ENCODE measurements at regions not wholly inside any gene's neighbourhood (a gene's known extent, or its start where the extent isn't known, plus 50 kb on each side); places are given as distances from the start of the nearest gene placed in this dataset.
A peak's percentile ranks its signal among the peaks of the same experiment; 100 is the strongest.
"Not testable (repeated sequence)": the region's sequence is repeated elsewhere in the genome, so short reads cannot be mapped to it uniquely, and the experiment has no call there.

DNA sequence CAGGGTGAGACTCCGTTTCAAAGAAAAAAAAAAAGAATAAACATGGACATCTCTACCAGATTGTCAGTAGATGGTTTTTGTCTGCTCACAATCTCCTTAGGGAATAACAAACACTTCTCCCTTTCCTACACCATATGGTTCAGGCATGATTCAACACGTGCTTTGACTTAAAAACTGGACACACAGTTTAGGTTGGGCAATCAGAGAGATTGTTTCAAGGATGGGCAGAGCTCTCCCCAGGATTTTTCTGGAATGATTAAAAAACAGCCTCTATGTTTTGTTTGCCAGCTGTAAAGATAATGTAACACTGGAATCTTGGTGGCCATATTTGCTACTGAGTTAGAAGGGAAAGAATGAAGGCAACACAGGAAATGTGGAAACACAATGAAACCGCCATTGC, 150.1 kb upstream of the TSC22D1 start:
- H3K9ac ChIP-seq (ENCODE audit: low read length), result no peak overlapping the region
- H3K27me3 ChIP-seq (ENCODE audit: control insufficient read depth, insufficient read depth, low read length), result no peaks in the 10 kb centered on the region
- H3K36me3 ChIP-seq (ENCODE audit: control insufficient read depth, insufficient read depth, low read length), result no peaks in the 10 kb centered on the region
- H3K4me1 ChIP-seq (ENCODE audit: control insufficient read depth, insufficient read depth, low read length), result no peaks in the 10 kb centered on the region
- no peak overlapping the region for H3K4me3 ChIP-seq (ENCODE audit: low read depth, low read length)
- peaks cover 3% of the 10 kb centered on the region; the same call in 1 of the 2 replicates for H3K9me3 ChIP-seq (ENCODE audit: control insufficient read depth, insufficient read depth, low read depth, low read length)
- no peak overlapping the region for H3K27ac ChIP-seq (ENCODE audit: low read depth, low read length)

DNA sequence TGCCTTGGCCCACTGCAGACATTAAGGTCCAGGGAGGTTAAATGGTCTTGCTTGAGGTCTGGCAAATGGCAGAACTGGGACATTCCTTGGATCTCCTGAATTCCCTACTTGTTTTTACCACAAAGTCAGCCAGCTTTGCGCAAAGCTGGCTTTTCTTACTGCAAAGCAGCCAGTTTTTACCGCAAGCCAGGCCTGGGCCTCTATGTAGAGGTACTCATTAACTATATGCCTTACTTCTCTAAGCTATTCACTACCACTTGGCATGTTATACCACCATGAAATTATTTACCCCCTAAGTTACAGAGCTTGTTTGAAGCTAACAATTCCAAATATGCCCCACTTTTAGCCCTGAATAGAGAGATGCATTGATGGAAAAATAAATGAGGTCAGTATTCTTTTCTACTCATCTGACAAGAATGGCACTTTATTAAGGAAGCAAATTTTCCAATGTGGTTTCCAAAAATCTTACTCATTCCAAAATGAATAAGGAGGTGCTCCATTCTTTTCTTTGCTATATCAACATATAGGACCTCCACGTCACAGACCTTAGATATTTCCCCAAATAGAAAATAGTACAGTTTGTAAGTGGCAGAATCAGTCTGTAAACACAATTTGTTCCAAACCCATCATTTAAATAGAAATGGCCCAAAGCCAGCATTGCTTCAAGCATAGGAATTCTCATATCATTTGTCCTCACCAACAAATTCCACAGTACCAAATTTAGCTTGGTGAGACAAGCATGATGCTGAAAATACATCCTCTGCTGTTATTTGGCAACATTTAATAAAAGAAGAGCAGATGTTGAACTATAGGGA, 143.9 kb upstream of the TSC22D1 start:
- H3K9me3 ChIP-seq (ENCODE audit: control insufficient read depth, insufficient read depth, low read depth, low read length), result peaks cover 3% of the 10 kb centered on the region; the same call in 1 of the 2 replicates
- no peaks in the 10 kb centered on the region for H3K36me3 ChIP-seq (ENCODE audit: control insufficient read depth, insufficient read depth, low read length)
- no peaks in the 10 kb centered on the region for H3K4me1 ChIP-seq (ENCODE audit: control insufficient read depth, insufficient read depth, low read length)
- no peak overlapping the region for H3K4me3 ChIP-seq (ENCODE audit: low read depth, low read length)
- H3K9ac ChIP-seq (ENCODE audit: low read length), result no peak overlapping the region
- no peaks in the 10 kb centered on the region for H3K27me3 ChIP-seq (ENCODE audit: control insufficient read depth, insufficient read depth, low read length)
- H3K27ac ChIP-seq (ENCODE audit: low read depth, low read length), result no peak overlapping the region

DNA sequence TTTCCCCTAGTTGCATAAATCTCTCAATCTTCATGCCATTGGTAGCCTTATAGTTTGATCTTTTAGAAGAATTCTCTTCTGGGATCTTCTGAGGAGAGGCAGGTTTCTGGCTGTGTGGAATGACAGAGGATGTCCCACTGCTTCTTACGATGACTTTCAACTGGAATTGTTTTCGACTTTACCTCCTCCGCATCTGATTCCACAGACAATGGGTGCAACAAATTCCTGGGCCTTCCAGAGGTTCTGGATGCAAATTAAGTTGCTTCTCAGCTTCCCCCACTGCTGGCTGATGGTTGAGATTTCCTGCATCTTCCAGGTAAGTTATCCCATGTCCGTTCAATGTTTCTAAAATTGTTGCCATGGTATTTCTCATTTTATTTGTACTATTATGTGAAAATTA, 142.3 kb upstream of the TSC22D1 start:
- H3K36me3 ChIP-seq (ENCODE audit: control insufficient read depth, insufficient read depth, low read length), result no peaks in the 10 kb centered on the region
- H3K27ac ChIP-seq (ENCODE audit: low read depth, low read length), result no peak overlapping the region
- no peak overlapping the region for H3K4me3 ChIP-seq (ENCODE audit: low read depth, low read length)
- peaks cover 3% of the 10 kb centered on the region; the same call in 1 of the 2 replicates for H3K9me3 ChIP-seq (ENCODE audit: control insufficient read depth, insufficient read depth, low read depth, low read length)
- no peaks in the 10 kb centered on the region for H3K27me3 ChIP-seq (ENCODE audit: control insufficient read depth, insufficient read depth, low read length)
- H3K4me1 ChIP-seq (ENCODE audit: control insufficient read depth, insufficient read depth, low read length), result peaks cover 7% of the 10 kb centered on the region; the same call in 1 of the 2 replicates
- H3K9ac ChIP-seq (ENCODE audit: low read length), result no peak overlapping the region

- Histone ChIP-seq H3K4me1 (ENCODE audit: control insufficient read depth, insufficient read depth, low read length) (peaks cover 7% of the 10 kb centered on the region; the same call in 1 of the 2 replicates), H3K4me3 (ENCODE audit: low read depth, low read length) (no peak overlapping the region), H3K9ac (ENCODE audit: low read length) (no peak overlapping the region), H3K27me3 (ENCODE audit: control insufficient read depth, insufficient read depth, low read length) (no peaks in the 10 kb centered on the region), H3K9me3 (ENCODE audit: control insufficient read depth, insufficient read depth, low read depth, low read length) (no peaks in the 10 kb centered on the region), H3K36me3 (ENCODE audit: control insufficient read depth, insufficient read depth, low read length) (no peaks in the 10 kb centered on the region), H3K27ac (ENCODE audit: low read depth, low read length) (no peak overlapping the region)
Measured at GRCh38 chr13:44715287-44716230, 139.4 kb upstream of the TSC22D1 start.

DNA sequence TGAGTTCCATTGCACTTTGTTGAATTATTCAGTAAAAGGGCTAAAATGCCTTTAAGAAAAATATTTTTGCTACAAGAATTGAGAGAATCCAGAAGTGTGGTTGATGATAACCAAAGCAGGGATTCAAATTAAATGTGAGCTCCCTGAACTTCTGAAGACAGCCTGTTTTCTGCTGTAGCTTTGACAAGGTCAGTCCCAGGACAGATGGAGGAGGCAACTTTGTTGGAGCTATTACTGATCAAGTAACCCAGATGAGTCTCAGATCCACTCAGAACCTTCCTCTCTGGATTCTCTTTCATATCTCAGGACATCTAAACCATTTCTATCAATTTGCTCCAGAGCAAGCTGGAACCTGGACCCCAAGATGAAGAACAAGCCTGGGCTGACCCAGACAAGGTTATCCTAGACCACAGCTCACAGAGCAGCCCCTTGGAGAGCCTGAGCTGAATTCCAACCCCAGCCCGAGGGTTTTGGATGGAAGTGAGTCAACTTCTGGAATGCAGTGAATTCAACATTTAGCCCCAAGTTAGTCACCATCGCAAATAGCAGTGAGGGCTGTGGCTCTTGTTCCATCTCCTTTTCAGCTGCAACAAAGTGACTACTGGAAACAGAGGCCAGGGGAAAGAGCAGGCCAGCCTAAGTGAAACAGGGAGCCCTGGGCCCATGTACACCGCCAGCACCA, 137.8 kb upstream of the TSC22D1 start:
- no peak overlapping the region for H3K4me3 ChIP-seq (ENCODE audit: low read depth, low read length)
- H3K9ac ChIP-seq (ENCODE audit: low read length), result peak overlapping the region; percentile 49
- no peaks in the 10 kb centered on the region for H3K36me3 ChIP-seq (ENCODE audit: control insufficient read depth, insufficient read depth, low read length)
- peaks cover 7% of the 10 kb centered on the region; the same call in 1 of the 2 replicates for H3K4me1 ChIP-seq (ENCODE audit: control insufficient read depth, insufficient read depth, low read length)
- peak overlapping the region; percentile 3; the same call in 1 of the 2 replicates for H3K27ac ChIP-seq (ENCODE audit: low read depth, low read length)
- no peaks in the 10 kb centered on the region for H3K9me3 ChIP-seq (ENCODE audit: control insufficient read depth, insufficient read depth, low read depth, low read length)
- H3K27me3 ChIP-seq (ENCODE audit: control insufficient read depth, insufficient read depth, low read length), result no peaks in the 10 kb centered on the region

DNA sequence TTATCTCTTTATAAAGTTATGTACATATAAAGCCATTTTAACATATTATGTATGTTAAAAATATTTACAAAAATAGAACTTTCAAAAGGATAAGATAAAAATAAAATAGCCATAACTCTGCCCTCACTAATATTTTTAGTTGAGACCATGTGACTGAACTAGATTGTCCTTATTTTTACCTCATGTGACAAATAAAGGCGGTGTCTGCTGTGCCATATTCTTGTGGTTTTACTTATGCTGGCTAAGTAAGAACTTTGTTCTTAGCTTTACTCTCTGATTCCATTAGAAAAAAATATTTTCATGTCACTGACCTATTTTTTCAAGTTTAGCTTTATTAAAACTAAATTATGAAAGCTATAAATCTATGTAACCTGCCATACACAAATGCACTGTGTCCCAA, 135.6 kb upstream of the TSC22D1 start:
- H3K27ac ChIP-seq (ENCODE audit: low read depth, low read length), result no peak overlapping the region
- H3K27me3 ChIP-seq (ENCODE audit: control insufficient read depth, insufficient read depth, low read length), result no peaks in the 10 kb centered on the region
- H3K4me3 ChIP-seq (ENCODE audit: low read depth, low read length), result no peak overlapping the region
- no peak overlapping the region for H3K9ac ChIP-seq (ENCODE audit: low read length)
- 0 out of 2 replicates have a peak, but pooled peaks cover 7% of the 10 kb centered on the region for H3K9me3 ChIP-seq (ENCODE audit: control insufficient read depth, insufficient read depth, low read depth, low read length)
- peaks cover 7% of the 10 kb centered on the region; the same call in 1 of the 2 replicates for H3K4me1 ChIP-seq (ENCODE audit: control insufficient read depth, insufficient read depth, low read length)
- H3K36me3 ChIP-seq (ENCODE audit: control insufficient read depth, insufficient read depth, low read length), result no peaks in the 10 kb centered on the region

DNA sequence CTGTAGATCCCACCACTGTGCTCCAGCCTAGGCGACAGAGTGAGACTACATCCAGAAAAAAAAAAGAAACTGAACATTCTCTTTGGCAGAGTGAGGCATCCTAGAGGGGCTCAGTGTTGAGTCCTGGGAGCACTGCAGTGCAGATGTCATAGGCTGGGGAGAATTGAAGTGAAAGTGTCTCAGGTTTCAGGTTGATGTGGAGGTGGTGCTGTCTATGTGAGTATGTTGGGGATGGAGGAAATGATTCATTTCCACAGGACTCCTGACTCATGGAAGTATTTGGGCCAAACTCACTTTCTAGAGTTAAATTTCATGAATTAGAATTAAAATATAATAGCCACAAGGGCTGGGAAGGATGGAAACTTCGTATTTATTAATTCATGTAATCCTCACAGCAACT, 134.4 kb upstream of the TSC22D1 start:
- Histone ChIP-seq H3K27ac (ENCODE audit: low read depth, low read length) (no peak overlapping the region), H3K9ac (ENCODE audit: low read length) (no peak overlapping the region), H3K4me1 (ENCODE audit: control insufficient read depth, insufficient read depth, low read length) (peaks cover 7% of the 10 kb centered on the region; the same call in 1 of the 2 replicates), H3K36me3 (ENCODE audit: control insufficient read depth, insufficient read depth, low read length) (no peaks in the 10 kb centered on the region), H3K27me3 (ENCODE audit: control insufficient read depth, insufficient read depth, low read length) (no peaks in the 10 kb centered on the region), H3K9me3 (ENCODE audit: control insufficient read depth, insufficient read depth, low read depth, low read length) (0 out of 2 replicates have a peak, but pooled peaks cover 7% of the 10 kb centered on the region), H3K4me3 (ENCODE audit: low read depth, low read length) (no peak overlapping the region)

GRCh38 chr13:44704811-44705210, 128.7 kb upstream of the TSC22D1 start:
- not testable (repeated sequence) for H3K4me3 ChIP-seq (ENCODE audit: low read depth, low read length); H3K4me1 ChIP-seq (ENCODE audit: control insufficient read depth, insufficient read depth, low read length); H3K9me3 ChIP-seq (ENCODE audit: control insufficient read depth, insufficient read depth, low read depth, low read length); H3K9ac ChIP-seq (ENCODE audit: low read length); H3K27me3 ChIP-seq (ENCODE audit: control insufficient read depth, insufficient read depth, low read length); H3K36me3 ChIP-seq (ENCODE audit: control insufficient read depth, insufficient read depth, low read length)
- H3K27ac ChIP-seq (ENCODE audit: low read depth, low read length), result 0 out of 2 replicates have a peak overlapping the region, but pooled peaks have one; percentile 22

GRCh38 chr13:44703371-44703770, 127.2 kb upstream of the TSC22D1 start:
- H3K9me3 ChIP-seq (ENCODE audit: control insufficient read depth, insufficient read depth, low read depth, low read length), result 0 out of 2 replicates have a peak, but pooled peaks cover 7% of the 10 kb centered on the region
- H3K4me1 ChIP-seq (ENCODE audit: control insufficient read depth, insufficient read depth, low read length), result peaks cover 3% of the 10 kb centered on the region; the same call in 1 of the 2 replicates
- H3K27me3 ChIP-seq (ENCODE audit: control insufficient read depth, insufficient read depth, low read length), result no peaks in the 10 kb centered on the region
- H3K36me3 ChIP-seq (ENCODE audit: control insufficient read depth, insufficient read depth, low read length), result no peaks in the 10 kb centered on the region
- no peak overlapping the region for H3K4me3 ChIP-seq (ENCODE audit: low read depth, low read length)
- H3K9ac ChIP-seq (ENCODE audit: low read length), result no peak overlapping the region
- no peak overlapping the region for H3K27ac ChIP-seq (ENCODE audit: low read depth, low read length)

DNA sequence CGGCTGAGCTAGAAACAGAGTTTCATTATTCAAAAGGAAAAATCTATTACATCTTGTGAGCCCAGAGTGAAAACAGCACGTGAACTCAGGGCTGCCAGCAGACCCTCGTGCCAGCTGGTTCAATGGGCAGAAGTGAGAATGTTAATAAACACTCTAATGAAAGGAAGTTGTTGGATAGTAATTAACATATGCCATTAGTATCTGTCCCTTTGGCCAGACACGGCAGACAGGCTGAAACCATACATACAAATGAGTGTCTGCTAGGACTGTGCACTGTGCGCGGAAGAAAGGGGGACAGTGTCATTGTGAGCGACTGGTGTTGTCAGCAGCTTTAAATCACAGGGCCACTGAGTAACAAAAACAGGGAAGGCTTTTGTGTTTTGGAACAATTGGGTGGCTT, 121.9 kb upstream of the TSC22D1 start:
- no peak overlapping the region for H3K9ac ChIP-seq (ENCODE audit: low read length)
- H3K27me3 ChIP-seq (ENCODE audit: control insufficient read depth, insufficient read depth, low read length), result no peaks in the 10 kb centered on the region
- no peaks in the 10 kb centered on the region for H3K36me3 ChIP-seq (ENCODE audit: control insufficient read depth, insufficient read depth, low read length)
- no peaks in the 10 kb centered on the region for H3K4me1 ChIP-seq (ENCODE audit: control insufficient read depth, insufficient read depth, low read length)
- H3K27ac ChIP-seq (ENCODE audit: low read depth, low read length), result no peak overlapping the region
- H3K4me3 ChIP-seq (ENCODE audit: low read depth, low read length), result no peak overlapping the region
- no peaks in the 10 kb centered on the region for H3K9me3 ChIP-seq (ENCODE audit: control insufficient read depth, insufficient read depth, low read depth, low read length)
